Body of pancreas (tissue), 4 donors: ENCODE measurements at regions not wholly inside any gene's neighbourhood (a gene's known extent, or its start where the extent isn't known, plus 50 kb on each side); places are given as distances from the start of the nearest gene placed in this dataset.

Experiments
- CTCF ChIP-seq, 7 experiments: fragments of 450-650 bp in 4 of 7; fragments of 200-600 bp in 3 of 7; sonication (generic) in 3 of 7; IDR thresholded peaks; one replicate each; pipeline ENCODE4 v1.5.1; 2016 to 2019; ENCODE audit warnings: antibody characterized with exemption in 7 of 7
- POLR2A ChIP-seq, 3 donors: fragments of 450-650 bp; IDR thresholded peaks; one replicate each; pipeline ENCODE4 v1.6.1; 2016; ENCODE audit warnings: antibody characterized with exemption in 3 of 3, mild to moderate bottlenecking in 2 of 3

GRCh38 chr3:187799942-187800641 is 54.8 kb upstream of the BCL6 start:
- TF ChIP-seq CTCF (IDR thresholded peaks at IDR 0.05) (no peak), POLR2A (IDR thresholded peaks at IDR 0.05) (no peak)
